Upper lobe of right lung (tissue), 1 donor: ENCODE measurements at regions not wholly inside any gene's neighbourhood (a gene's known extent, or its start where the extent isn't known, plus 50 kb on each side); places are given as distances from the start of the nearest gene placed in this dataset.

Experiments used
- ATAC-seq: fragments of 200-7000 bp; cut with Tn5 transposase; one replicate; pipeline ENCODE4 v1.9.1; 2020; ENCODE audit warnings: mild to moderate bottlenecking, moderate library complexity
- DNase-seq: peaks from one replicate; pipeline ENCODE4 v3.0.0-alpha.2; 2020
- H3K27ac ChIP-seq: fragments of 200-600 bp; one replicate; pipeline ENCODE4 v1.8.0; 2022
- H3K27me3 ChIP-seq: fragments of 200-600 bp; one replicate; pipeline ENCODE4 v1.8.0; 2022; ENCODE audit warnings: mild to moderate bottlenecking
- H3K36me3 ChIP-seq: fragments of 200-600 bp; one replicate; pipeline ENCODE4 v1.8.0; 2022
- H3K4me1 ChIP-seq: fragments of 200-600 bp; one replicate; pipeline ENCODE4 v1.8.0; 2022
- H3K4me3 ChIP-seq: fragments of 200-600 bp; one replicate; pipeline ENCODE4 v1.8.0; 2022; ENCODE audit warnings: mild to moderate bottlenecking
- H3K9me3 ChIP-seq: fragments of 200-600 bp; one replicate; pipeline ENCODE4 v1.8.0; 2022
- intact Hi-C: fragments of 100-400 bp; cut with DNase I; formaldehyde crosslinking; loops from one replicate; pipeline ENCODE4 v1.11.0; 2022
- TF ChIP-seq, protein P1 (sequence below): fragments of 200-600 bp; IDR thresholded peaks from one replicate; pipeline ENCODE4 v1.8.0; 2022; ENCODE audit warnings: antibody characterized with exemption
- donor health status: DM: no; HTN: yes; CAD: no; lungs with severe emphysema.

DNA sequence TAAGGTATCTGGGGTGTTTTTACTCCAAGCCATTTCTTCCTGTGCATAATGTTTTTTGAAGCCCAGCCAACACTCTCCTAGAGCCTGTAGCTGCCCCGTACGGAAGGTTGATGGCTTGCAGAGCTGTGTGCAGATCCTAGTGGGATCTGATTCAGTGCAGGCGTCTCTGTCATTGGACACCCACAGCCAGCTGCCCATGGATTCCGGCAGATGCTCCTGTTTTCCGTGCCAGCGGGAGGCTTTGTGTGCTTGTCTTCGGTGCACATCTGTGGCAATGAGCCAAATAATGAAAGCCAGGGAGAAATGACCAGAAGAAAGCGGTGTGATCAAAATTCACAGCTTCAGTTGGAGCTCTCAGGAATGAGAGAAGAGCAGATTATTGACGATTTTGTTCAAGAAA is 426.4 kb downstream of the TYW1 start:
- DNase-seq (no peak), ATAC-seq (no peak)
- Histone ChIP-seq H3K9me3 (no peaks in the 10 kb centered on the region), H3K4me1 (no peaks in the 10 kb centered on the region), H3K27ac (no peak overlapping the region), H3K36me3 (no peaks in the 10 kb centered on the region), H3K4me3 (no peak overlapping the region), H3K27me3 (no peaks in the 10 kb centered on the region)
- intact Hi-C loops, result no loop called here
- TF ChIP-seq, protein P1, sequence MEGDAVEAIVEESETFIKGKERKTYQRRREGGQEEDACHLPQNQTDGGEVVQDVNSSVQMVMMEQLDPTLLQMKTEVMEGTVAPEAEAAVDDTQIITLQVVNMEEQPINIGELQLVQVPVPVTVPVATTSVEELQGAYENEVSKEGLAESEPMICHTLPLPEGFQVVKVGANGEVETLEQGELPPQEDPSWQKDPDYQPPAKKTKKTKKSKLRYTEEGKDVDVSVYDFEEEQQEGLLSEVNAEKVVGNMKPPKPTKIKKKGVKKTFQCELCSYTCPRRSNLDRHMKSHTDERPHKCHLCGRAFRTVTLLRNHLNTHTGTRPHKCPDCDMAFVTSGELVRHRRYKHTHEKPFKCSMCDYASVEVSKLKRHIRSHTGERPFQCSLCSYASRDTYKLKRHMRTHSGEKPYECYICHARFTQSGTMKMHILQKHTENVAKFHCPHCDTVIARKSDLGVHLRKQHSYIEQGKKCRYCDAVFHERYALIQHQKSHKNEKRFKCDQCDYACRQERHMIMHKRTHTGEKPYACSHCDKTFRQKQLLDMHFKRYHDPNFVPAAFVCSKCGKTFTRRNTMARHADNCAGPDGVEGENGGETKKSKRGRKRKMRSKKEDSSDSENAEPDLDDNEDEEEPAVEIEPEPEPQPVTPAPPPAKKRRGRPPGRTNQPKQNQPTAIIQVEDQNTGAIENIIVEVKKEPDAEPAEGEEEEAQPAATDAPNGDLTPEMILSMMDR, result no peak

DNA sequence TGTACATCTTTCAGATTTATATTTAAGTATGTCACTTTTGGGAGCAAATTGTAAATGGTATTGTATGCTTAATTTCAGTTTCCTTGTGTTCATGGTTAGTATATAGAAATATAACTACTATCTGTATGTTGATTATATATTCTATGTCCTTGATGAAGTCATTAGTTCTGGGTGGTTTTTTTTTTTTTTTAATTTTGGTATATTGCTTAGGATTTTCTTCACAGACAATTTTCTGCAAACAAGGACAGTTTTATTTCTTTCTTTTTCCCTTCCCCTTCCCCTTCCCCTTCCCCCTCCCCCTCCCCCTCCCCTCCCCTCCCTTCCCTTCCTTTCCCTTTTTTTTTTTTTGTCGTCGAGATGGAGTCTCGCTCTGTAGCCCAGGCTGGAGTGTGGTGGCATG is 430.0 kb downstream of the TYW1 start:
- TF ChIP-seq, protein P1, result no peak
- ATAC-seq (no peak), DNase-seq (no peak)
- Histone ChIP-seq H3K27ac (no peak overlapping the region), H3K9me3 (no peaks in the 10 kb centered on the region), H3K4me1 (no peaks in the 10 kb centered on the region), H3K27me3 (no peaks in the 10 kb centered on the region), H3K36me3 (no peaks in the 10 kb centered on the region), H3K4me3 (no peak overlapping the region)
- intact Hi-C loops, result no loop called here

DNA sequence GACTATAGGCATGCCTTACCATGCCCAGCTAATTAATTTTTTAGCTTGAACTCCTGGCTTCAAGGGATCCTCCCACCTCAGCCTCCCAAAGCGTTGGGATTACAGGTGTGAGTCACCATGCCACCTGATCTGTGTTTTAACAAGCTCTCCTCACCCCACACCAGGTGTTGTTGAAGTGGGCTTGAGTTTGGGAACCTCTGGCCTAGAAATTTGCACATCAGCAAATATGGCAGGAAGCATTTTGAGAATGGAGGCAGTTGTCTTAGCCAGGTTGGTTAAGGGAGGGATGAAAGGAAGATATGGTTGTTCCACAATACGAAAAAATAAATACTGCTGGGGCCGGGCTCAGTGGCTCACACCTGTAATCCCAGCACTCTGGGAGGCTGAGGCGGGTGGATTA is 433.1 kb downstream of the TYW1 start:
- Histone ChIP-seq H3K4me1 (no peaks in the 10 kb centered on the region), H3K4me3 (no peak overlapping the region), H3K36me3 (no peaks in the 10 kb centered on the region), H3K27me3 (no peaks in the 10 kb centered on the region), H3K9me3 (no peaks in the 10 kb centered on the region), H3K27ac (no peak overlapping the region)
- DNase-seq (no peak), ATAC-seq (no peak)
- intact Hi-C loops, result no loop called here
- TF ChIP-seq, protein P1, result no peak

DNA sequence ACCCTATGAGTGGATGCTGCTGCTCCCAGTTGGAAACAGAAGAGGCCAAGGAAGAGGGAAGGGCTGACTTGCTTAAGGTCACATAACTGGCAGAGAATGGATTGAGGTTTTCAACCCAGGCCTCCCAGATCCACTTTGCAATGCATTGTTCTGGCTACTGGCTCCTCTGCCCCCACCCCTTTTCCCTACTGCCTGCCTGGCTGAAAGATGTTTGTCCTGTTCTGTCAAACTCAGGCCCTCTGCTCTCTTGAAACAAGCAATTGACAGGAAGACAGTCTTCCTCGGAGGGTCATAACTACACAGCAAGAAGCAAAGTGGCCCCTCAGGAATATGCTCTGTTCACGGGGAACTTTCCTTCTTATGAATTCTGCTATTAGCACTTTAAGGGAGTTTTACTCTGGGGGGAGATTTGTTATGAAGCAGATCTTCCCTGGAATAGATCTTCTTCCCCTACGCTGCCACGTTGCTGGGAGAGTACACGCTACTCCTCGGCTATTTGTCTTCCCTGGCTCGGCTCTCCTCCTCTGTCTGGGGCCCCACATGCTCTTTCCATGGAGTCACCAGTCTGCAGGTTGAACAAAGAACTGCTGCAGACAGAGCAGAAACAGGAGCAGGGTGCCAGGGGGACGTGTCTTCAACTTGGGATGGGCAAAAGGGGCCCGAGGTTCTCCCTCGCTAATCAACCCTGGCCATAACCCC is 436.1 kb downstream of the TYW1 start:
- no peak overlapping the region for H3K4me3 ChIP-seq
- intact Hi-C loops, result no loop called here
- no peaks in the 10 kb centered on the region for H3K9me3 ChIP-seq
- H3K36me3 ChIP-seq, result no peaks in the 10 kb centered on the region
- ATAC-seq (no peak), DNase-seq (no peak)
- TF ChIP-seq, protein P1, result no peak
- H3K27me3 ChIP-seq, result no peaks in the 10 kb centered on the region
- H3K27ac ChIP-seq, result no peak overlapping the region
- H3K4me1 ChIP-seq, result no peaks in the 10 kb centered on the region

DNA sequence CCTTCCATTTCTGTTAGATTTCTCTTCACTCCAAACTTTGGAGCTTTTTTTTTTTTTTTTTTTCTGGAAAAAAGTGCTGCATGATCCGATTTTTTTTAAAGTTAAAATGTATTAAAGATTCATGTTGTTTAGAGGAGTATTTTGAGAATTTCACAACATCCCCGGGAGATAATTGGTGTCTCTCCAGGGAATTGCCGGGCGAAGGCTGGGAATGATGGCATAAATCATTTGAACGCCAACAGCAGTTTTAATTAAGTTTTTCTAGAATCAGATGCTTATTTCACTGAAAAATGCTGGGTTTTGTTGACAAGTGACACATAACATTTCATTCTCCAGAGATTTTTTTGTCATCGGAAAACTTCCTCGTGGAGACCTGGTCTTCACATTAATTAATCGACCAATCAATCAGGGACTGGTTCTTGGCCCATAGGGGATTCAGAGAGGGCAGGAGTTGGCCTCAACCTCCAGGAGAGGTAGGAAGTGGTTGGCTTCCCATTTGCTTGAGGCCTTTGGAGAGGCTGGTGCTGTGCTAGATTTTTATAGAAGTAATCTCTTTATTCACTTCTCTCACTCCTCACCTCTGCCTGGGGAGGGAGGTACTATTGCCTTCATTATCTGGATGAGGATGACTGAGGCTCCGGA is 439.4 kb downstream of the TYW1 start:
- Histone ChIP-seq H3K36me3 (no peaks in the 10 kb centered on the region), H3K4me3 (no peak overlapping the region), H3K27me3 (no peaks in the 10 kb centered on the region), H3K27ac (no peak overlapping the region), H3K4me1 (no peaks in the 10 kb centered on the region), H3K9me3 (no peaks in the 10 kb centered on the region)
- DNase-seq (no peak), ATAC-seq (no peak)
- intact Hi-C loops, result no loop called here
- TF ChIP-seq, protein P1, result no peak
